Glutamatergic neuron (in vitro differentiated cells): ENCODE measurements at regions not wholly inside any gene's neighbourhood (a gene's known extent, or its start where the extent isn't known, plus 50 kb on each side); places are given as distances from the start of the nearest gene placed in this dataset.

Source experiments
- DNase-seq: peaks from one replicate; pipeline ENCODE4 v3.0.0; 2022
- H3K27ac Mint-ChIP-seq: one replicate; pipeline ENCODE4 v1.8.0; 2020; ENCODE audit warnings: mild to moderate bottlenecking, mixed read lengths, inconsistent platforms; ENCODE audit not compliant: unreplicated experiment
- H3K27me3 Mint-ChIP-seq: one replicate; pipeline ENCODE4 v1.8.0; 2020; ENCODE audit warnings: mild to moderate bottlenecking, moderate library complexity, mixed read lengths, inconsistent platforms; ENCODE audit not compliant: unreplicated experiment
- H3K36me3 Mint-ChIP-seq: one replicate; pipeline ENCODE4 v1.8.0; 2020; ENCODE audit warnings: mild to moderate bottlenecking, mixed read lengths, inconsistent platforms; ENCODE audit not compliant: unreplicated experiment
- H3K4me1 Mint-ChIP-seq: one replicate; pipeline ENCODE4 v1.8.0; 2020; ENCODE audit warnings: mild to moderate bottlenecking, low read depth, mixed read lengths, inconsistent platforms; ENCODE audit not compliant: unreplicated experiment
- H3K4me3 Mint-ChIP-seq: one replicate; pipeline ENCODE4 v1.8.0; 2020; ENCODE audit warnings: mild to moderate bottlenecking, mixed read lengths, inconsistent platforms; ENCODE audit not compliant: unreplicated experiment
- H3K9me3 Mint-ChIP-seq: one replicate; pipeline ENCODE4 v1.8.0; 2020; ENCODE audit warnings: mild to moderate bottlenecking, moderate library complexity, mixed read lengths, inconsistent platforms; ENCODE audit not compliant: unreplicated experiment
- CTCF ChIP-seq: fragments of 200-600 bp; sonication (generic); IDR thresholded peaks from one replicate; pipeline ENCODE4 v1.5.0; 2021; ENCODE audit not compliant: partially characterized antibody, unreplicated experiment

GRCh38 chr6:87946669-87947068, 101.0 kb upstream of the SPACA1 start:
- H3K9me3 Mint-ChIP-seq: peaks cover 2% of the 10 kb centered on the region
- H3K4me3 Mint-ChIP-seq: no peak overlapping the region
- TF ChIP-seq CTCF: no peak
- H3K27me3 Mint-ChIP-seq: no peaks in the 10 kb centered on the region
- peaks cover 22% of the 10 kb centered on the region for H3K4me1 Mint-ChIP-seq
- H3K27ac Mint-ChIP-seq: no peak overlapping the region
- no peak for DNase-seq
- no peaks in the 10 kb centered on the region for H3K36me3 Mint-ChIP-seq

- Mint-ChIP-seq H3K4me1 (peaks cover 22% of the 10 kb centered on the region), H3K27me3 (no peaks in the 10 kb centered on the region)
- no peak for DNase-seq
Observed at GRCh38 chr6:87945966-87946365, 101.7 kb upstream of the SPACA1 start.

DNA sequence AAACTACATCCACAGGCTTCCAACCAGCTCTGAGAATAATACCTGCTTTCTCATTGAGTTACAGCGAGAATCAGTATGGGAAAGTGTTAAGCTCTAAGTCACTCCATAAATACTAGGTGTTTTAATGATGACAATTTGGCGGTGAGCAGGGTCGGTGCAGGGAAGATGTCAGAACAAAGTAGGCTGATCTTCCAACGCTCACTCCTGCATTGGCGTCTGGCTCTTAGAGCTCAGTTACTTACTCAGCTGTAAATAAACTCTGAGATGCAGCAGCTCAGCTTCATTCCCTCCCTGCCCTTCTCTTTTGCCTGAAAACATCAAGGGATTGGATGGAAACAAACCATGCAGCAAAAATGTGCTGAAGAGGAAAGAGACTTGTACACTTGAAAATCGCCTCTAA, 102.5 kb upstream of the SPACA1 start:
- Mint-ChIP-seq H3K4me3 (no peak overlapping the region), H3K4me1 (peaks cover 22% of the 10 kb centered on the region), H3K27ac (no peak overlapping the region), H3K27me3 (no peaks in the 10 kb centered on the region), H3K36me3 (no peaks in the 10 kb centered on the region), H3K9me3 (no peaks in the 10 kb centered on the region)
- TF ChIP-seq CTCF: no peak
- no peak for DNase-seq

More at GRCh38 chr6:87945966-87946365, 101.7 kb upstream of the SPACA1 start:
- Mint-ChIP-seq H3K36me3 (no peaks in the 10 kb centered on the region), H3K4me3 (no peak overlapping the region), H3K27ac (peak overlapping the region; percentile 7), H3K9me3 (peaks cover 2% of the 10 kb centered on the region)
- TF ChIP-seq CTCF: no peak

DNA sequence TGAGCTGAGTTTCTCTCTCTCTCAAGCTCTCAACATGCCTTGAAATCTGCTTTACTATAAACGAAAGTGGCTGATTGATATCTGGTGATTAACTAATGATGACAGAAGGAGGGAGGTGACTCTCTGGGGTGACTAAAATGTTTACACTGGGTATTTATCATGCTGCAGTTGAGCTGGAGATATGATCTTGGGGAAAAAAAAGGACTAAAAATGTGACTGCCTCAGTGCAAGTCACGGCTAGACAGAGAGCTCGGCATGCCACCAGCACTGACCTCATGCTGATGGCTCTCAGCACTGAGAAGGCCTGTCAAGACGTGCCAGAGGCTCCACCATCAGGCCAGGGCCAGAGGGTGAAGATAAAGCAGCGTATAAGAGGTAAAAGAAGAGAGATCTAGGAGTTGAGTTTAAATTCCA, 103.1 kb upstream of the SPACA1 start:
- DNase-seq: no peak
- Mint-ChIP-seq H3K36me3 (no peaks in the 10 kb centered on the region), H3K4me1 (peaks cover 22% of the 10 kb centered on the region), H3K9me3 (no peaks in the 10 kb centered on the region), H3K4me3 (no peak overlapping the region), H3K27me3 (no peaks in the 10 kb centered on the region), H3K27ac (peak overlapping the region; percentile 22)
- TF ChIP-seq CTCF: no peak

DNA sequence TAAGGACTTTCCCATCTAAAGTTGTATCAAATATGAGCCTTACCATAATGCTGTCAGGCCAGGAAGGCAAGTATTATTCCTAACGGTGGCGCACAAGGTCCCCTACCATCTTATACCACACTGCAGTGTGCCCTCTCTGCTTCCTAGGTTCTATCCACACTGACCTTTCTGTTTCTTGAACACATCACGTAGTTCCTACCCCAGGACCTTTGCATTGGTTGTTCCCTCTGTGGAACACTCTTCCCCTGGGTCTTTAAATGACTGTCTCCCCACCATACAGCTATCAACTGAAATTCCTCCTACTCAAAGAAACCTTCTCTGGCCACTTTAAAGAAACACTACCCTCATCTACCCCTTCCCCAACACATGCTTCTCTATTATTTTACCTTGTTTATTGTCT, 104.5 kb upstream of the SPACA1 start:
- no peak overlapping the region for H3K27ac Mint-ChIP-seq
- peaks cover 22% of the 10 kb centered on the region for H3K4me1 Mint-ChIP-seq
- no peak for DNase-seq
- H3K27me3 Mint-ChIP-seq: no peaks in the 10 kb centered on the region
- no peak for TF ChIP-seq CTCF
- H3K36me3 Mint-ChIP-seq: no peaks in the 10 kb centered on the region
- H3K9me3 Mint-ChIP-seq: no peaks in the 10 kb centered on the region
- H3K4me3 Mint-ChIP-seq: no peak overlapping the region
